GM19468 (cell line): ENCODE measurements at regions not wholly inside any gene's neighbourhood (a gene's known extent, or its start where the extent isn't known, plus 50 kb on each side); places are given as distances from the start of the nearest gene placed in this dataset.
"Not testable (repeated sequence)": the region's sequence is repeated elsewhere in the genome, so short reads cannot be mapped to it uniquely, and the experiment has no call there.

Source experiments
- ATAC-seq: cut with Tn5 transposase; IDR thresholded peaks from one replicate; pipeline ENCODE4 v1.9.1; 2021; ENCODE audit warnings: mild to moderate bottlenecking, moderate library complexity, moderate number of reproducible peaks; ENCODE audit not compliant: unreplicated experiment; ENCODE audit errors: extremely low read depth

- no peak for ATAC-seq
These were observed 171.4 kb upstream of the PDE1C start for GRCh38 chr7:32241636-32242035.

GRCh38 chr7:32239764-32240163, 169.6 kb upstream of the PDE1C start:
- no peak for ATAC-seq

- ATAC-seq, result no peak
These were observed 158.4 kb upstream of the PDE1C start for GRCh38 chr7:32228601-32229000.

- ATAC-seq, result no peak
These were observed 157.5 kb upstream of the PDE1C start for GRCh38 chr7:32227746-32228145.

DNA sequence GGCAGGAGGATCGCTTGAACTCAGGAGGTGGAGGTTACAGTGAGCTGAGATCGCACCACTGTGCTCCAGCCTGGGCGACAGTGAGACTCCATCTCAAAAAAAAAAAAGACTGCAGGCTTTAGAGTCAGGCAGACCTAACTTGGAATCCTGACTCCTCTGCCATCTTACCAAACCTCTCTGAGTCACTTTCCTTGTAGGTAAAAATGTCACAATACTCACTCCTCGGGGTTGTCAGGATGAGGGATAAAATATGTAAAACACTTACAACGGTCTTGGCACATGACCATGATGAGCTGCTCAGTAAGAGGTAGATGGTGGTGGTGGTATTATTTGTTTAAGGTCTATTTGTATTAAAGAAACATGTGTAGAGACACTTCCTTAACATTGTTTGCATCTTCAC, 154.1 kb upstream of the PDE1C start:
- ATAC-seq, result no peak

- ATAC-seq, result no peak
These were observed 153.5 kb upstream of the PDE1C start for GRCh38 chr7:32223721-32224120.

- no peak for ATAC-seq
These were observed 153.0 kb upstream of the PDE1C start for GRCh38 chr7:32223071-32223650.

- ATAC-seq, result no peak
These were observed 152.2 kb upstream of the PDE1C start for GRCh38 chr7:32222251-32222900.

GRCh38 chr7:32221736-32222135, 151.5 kb upstream of the PDE1C start:
- no peak for ATAC-seq

DNA sequence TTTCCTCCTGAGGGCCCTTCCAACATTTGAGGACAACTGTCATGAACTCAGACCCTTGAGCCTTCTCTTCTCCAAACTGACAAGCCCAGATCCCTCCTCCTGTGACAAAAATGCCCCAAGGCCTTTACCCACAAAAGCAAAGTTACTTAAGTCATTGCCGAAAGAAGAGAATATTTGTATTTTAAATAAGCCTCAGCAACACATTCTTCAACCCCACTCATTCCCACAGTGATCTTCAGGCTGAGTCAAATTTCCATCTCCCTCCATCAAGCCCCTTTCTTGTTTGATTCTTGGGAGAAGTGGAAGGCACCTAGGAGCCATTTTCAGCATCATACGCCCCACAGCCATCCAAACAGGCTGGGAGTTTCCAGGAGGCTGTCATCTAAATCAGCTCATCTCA, 150.8 kb upstream of the PDE1C start:
- ATAC-seq, result no peak

GRCh38 chr7:32219831-32220230, 149.6 kb upstream of the PDE1C start:
- ATAC-seq, result not testable (repeated sequence)

DNA sequence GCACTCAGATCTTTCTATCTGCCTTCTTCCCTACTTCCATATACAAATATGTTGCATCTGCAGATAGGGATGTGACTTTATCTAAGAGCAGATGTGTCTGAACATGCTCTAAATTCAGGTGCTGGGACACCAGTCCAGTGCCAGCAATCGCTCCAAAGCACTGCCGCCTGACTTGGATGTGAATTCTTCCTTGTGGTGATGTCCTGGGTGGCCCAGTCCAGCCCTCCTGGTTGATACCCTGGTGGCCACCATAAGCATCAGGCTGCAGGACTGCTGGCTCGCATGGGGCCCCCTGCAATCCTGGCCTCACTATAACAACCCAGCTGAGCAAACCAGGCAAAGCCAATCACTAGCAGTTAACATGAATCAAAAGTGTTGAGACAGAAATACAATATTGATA, 149.2 kb upstream of the PDE1C start:
- ATAC-seq, result no peak

GRCh38 chr7:32218741-32219288, 148.6 kb upstream of the PDE1C start:
- ATAC-seq, result no peak

GRCh38 chr7:32218154-32218467, 147.9 kb upstream of the PDE1C start:
- ATAC-seq, result no peak

- ATAC-seq, result no peak
These were observed 147.3 kb upstream of the PDE1C start for GRCh38 chr7:32217341-32218153.

DNA sequence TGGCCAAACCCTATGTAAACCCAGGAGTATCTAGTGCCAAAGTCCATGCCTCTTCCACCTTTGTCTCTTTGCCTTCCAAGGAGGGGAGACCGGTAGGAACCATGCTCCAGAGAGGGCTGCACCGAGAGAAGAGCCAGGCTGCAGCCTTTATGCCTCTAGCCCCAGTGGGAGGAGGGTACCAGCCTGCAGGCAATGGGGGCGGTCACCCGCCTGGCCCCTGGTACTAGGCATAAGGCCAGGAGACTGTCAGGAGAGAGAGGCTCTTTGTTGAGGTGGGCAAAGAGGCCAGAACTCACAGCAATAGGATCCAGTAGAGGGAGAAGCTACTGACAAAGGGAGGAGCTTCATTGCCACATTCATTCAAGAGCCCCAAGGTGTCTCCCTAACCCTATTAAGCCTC, 146.6 kb upstream of the PDE1C start:
- ATAC-seq, result no peak

GRCh38 chr7:32215697-32216096, 145.5 kb upstream of the PDE1C start:
- ATAC-seq, result no peak

- ATAC-seq, result no peak
These were observed 144.7 kb upstream of the PDE1C start for GRCh38 chr7:32214913-32215312.

GRCh38 chr7:32212321-32212720, 142.1 kb upstream of the PDE1C start:
- no peak for ATAC-seq

- ATAC-seq, result no peak
These were observed 136.8 kb upstream of the PDE1C start for GRCh38 chr7:32206987-32207386.

DNA sequence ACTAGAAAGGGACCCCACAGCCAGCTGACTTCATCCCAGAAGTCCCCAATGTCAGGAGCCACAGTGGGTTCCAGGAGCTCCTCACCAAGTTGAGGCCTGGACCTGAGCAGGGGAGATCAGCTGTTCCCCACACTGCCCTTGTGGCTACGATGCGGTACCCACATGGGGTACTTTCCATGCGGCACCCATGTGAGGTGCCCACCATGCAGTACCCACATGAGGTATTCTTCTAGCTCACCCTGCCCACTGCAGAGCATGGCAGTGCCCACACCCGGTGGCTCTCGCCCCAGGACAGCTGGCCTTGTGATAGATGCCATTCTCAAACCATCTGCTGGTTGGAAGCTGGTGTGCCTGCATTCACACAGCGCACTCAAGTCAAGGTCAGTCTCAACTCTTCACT, 136.3 kb upstream of the PDE1C start:
- no peak for ATAC-seq
